ENCODE measurements at regions not wholly inside any gene's neighbourhood (a gene's known extent, or its start where the extent isn't known, plus 50 kb on each side); places are given as distances from the start of the nearest gene placed in this dataset.
"Not testable (repeated sequence)": the region's sequence is repeated elsewhere in the genome, so short reads cannot be mapped to it uniquely, and the experiment has no call there.

GRCh38 chr4:30122711-30123110 lies 597.5 kb upstream of the PCDH7 start:
- H3K27me3 Mint-ChIP-seq (ENCODE audit: insufficient read depth, low read depth, poor library complexity), result peaks cover 2% of the 10 kb centered on the region
- TF ChIP-seq JUNB (IDR thresholded peaks at IDR 0.05; ENCODE audit: unreplicated experiment), result no peak
- TF ChIP-seq ZNF114 (CRISPR knock-in tag; IDR thresholded peaks at IDR 0.05), result no peak
- peaks cover 17% of the 10 kb centered on the region; the same call in 2 of the 3 replicates for H3K36me3 Mint-ChIP-seq (ENCODE audit: low read depth)

GRCh38 chr4:30124621-30125020 lies 595.5 kb upstream of the PCDH7 start:
- not testable (repeated sequence) for H3K27me3 ChIP-seq (ENCODE audit: insufficient read depth); H3K4me3 Mint-ChIP-seq; H3K27ac Mint-ChIP-seq; H3K4me1 ChIP-seq (ENCODE audit: insufficient read depth); H3K27me3 Mint-ChIP-seq (ENCODE audit: insufficient read depth, low read depth, poor library complexity); H4K20me1 ChIP-seq (replicated peaks; ENCODE audit: insufficient read depth); H3K36me3 Mint-ChIP-seq (ENCODE audit: low read depth); H3K27ac ChIP-seq (ENCODE audit: low read depth); H3K4me1 Mint-ChIP-seq; DNase-seq (ENCODE audit: low spot score); H3K4me2 ChIP-seq; H3K9me3 Mint-ChIP-seq; H2AFZ ChIP-seq; H3K9me2 ChIP-seq (ENCODE audit: insufficient read depth); H3K4me3 ChIP-seq; ATAC-seq; H3F3A ChIP-seq (replicated peaks; ENCODE audit: low read depth); H3K79me2 ChIP-seq (replicated peaks; ENCODE audit: insufficient read depth); H3K36me3 ChIP-seq (ENCODE audit: insufficient read depth)

More at GRCh38 chr4:30122711-30123110, 597.5 kb upstream of the PCDH7 start:
- Histone ChIP-seq H3K79me2 (replicated peaks; ENCODE audit: insufficient read depth) (no peaks in the 10 kb centered on the region), H3K27me3 (ENCODE audit: insufficient read depth) (no peaks in the 10 kb centered on the region), H4K20me1 (replicated peaks; ENCODE audit: insufficient read depth) (no peaks in the 10 kb centered on the region), H3K9me2 (ENCODE audit: insufficient read depth) (0 out of 2 replicates have a peak, but pooled peaks cover 5% of the 10 kb centered on the region), H3F3A (replicated peaks; ENCODE audit: low read depth) (no peaks in the 10 kb centered on the region), H3K27ac (ENCODE audit: low read depth) (no peak overlapping the region), H3K4me3 (no peak overlapping the region), H3K4me2 (no peak overlapping the region), H2AFZ (peak overlapping the region; percentile 54), H3K36me3 (ENCODE audit: insufficient read depth) (no peaks in the 10 kb centered on the region; the same call in 1 of the 2 replicates), H3K4me1 (ENCODE audit: insufficient read depth) (no peaks in the 10 kb centered on the region; the same call in 1 of the 2 replicates)
- no peak for DNase-seq (ENCODE audit: low spot score)
- no peak overlapping the region for H3K4me3 Mint-ChIP-seq
- no peaks in the 10 kb centered on the region for H3K4me1 Mint-ChIP-seq
- no peak overlapping the region for H3K27ac Mint-ChIP-seq
- H3K9me3 Mint-ChIP-seq, result peaks cover 13% of the 10 kb centered on the region
- ATAC-seq, result no peak

GRCh38 chr4:30125868-30126267 lies 594.3 kb upstream of the PCDH7 start:
- Histone ChIP-seq H3K4me3 (no peak overlapping the region), H3K9me2 (ENCODE audit: insufficient read depth) (peaks cover 5% of the 10 kb centered on the region; the same call in 1 of the 2 replicates), H3K4me1 (ENCODE audit: insufficient read depth) (no peaks in the 10 kb centered on the region; the same call in 1 of the 2 replicates), H3F3A (replicated peaks; ENCODE audit: low read depth) (no peaks in the 10 kb centered on the region), H4K20me1 (replicated peaks; ENCODE audit: insufficient read depth) (no peaks in the 10 kb centered on the region), H3K27me3 (ENCODE audit: insufficient read depth) (no peaks in the 10 kb centered on the region), H3K79me2 (replicated peaks; ENCODE audit: insufficient read depth) (no peaks in the 10 kb centered on the region), H2AFZ (no peak overlapping the region), H3K27ac (ENCODE audit: low read depth) (no peak overlapping the region), H3K4me2 (no peak overlapping the region), H3K36me3 (ENCODE audit: insufficient read depth) (no peaks in the 10 kb centered on the region)
- H3K27me3 Mint-ChIP-seq (ENCODE audit: insufficient read depth, low read depth, poor library complexity), result peaks cover 2% of the 10 kb centered on the region
- no peak overlapping the region for H3K27ac Mint-ChIP-seq
- no peaks in the 10 kb centered on the region for H3K4me1 Mint-ChIP-seq
- no peaks in the 10 kb centered on the region for H3K9me3 Mint-ChIP-seq
- no peak for ATAC-seq
- no peak for DNase-seq (ENCODE audit: low spot score)
- no peaks in the 10 kb centered on the region for H3K36me3 Mint-ChIP-seq (ENCODE audit: low read depth)
- no peak overlapping the region for H3K4me3 Mint-ChIP-seq
- no peak for TF ChIP-seq NANOG (IDR thresholded peaks at IDR 0.05; ENCODE audit: borderline replicate concordance)
- no peak for TF ChIP-seq ETS1 (IDR thresholded peaks at IDR 0.05)
- TF ChIP-seq REST (IDR thresholded peaks at IDR 0.05; ENCODE audit: unreplicated experiment), result no peak
- TF ChIP-seq JUNB (IDR thresholded peaks at IDR 0.05; ENCODE audit: unreplicated experiment), result no peak
- no peak for TF ChIP-seq CREB1 (CRISPR knock-in tag; IDR thresholded peaks at IDR 0.05; ENCODE audit: low read depth)
- TF ChIP-seq POLR2AphosphoS5 (IDR thresholded peaks at IDR 0.05; ENCODE audit: low read depth), result no peak
